Medulla oblongata (tissue), 1 donor: ENCODE measurements at regions not wholly inside any gene's neighbourhood (a gene's known extent, or its start where the extent isn't known, plus 50 kb on each side); places are given as distances from the start of the nearest gene placed in this dataset.
A peak's percentile ranks its signal among the peaks of the same experiment; 100 is the strongest.
"Not testable (repeated sequence)": the region's sequence is repeated elsewhere in the genome, so short reads cannot be mapped to it uniquely, and the experiment has no call there.

Source experiments
- DNase-seq: peaks from one replicate; pipeline ENCODE4 v3.0.0-alpha.2; 2015; ENCODE audit errors: extremely low spot score

- DNase-seq: no peak
Observed at GRCh38 chr6:78502386-78502887, 364.9 kb upstream of the IRAK1BP1 start.

- no peak for DNase-seq
Observed at GRCh38 chr6:78505178-78505577, 362.2 kb upstream of the IRAK1BP1 start.

- no peak for DNase-seq
Observed at GRCh38 chr6:78511009-78511408, 356.3 kb upstream of the IRAK1BP1 start.

GRCh38 chr6:78513856-78514255 is 353.5 kb upstream of the IRAK1BP1 start:
- DNase-seq: no peak

- no peak for DNase-seq
Observed at GRCh38 chr6:78515271-78515670, 352.1 kb upstream of the IRAK1BP1 start.

- DNase-seq: no peak
Observed at GRCh38 chr6:78517399-78517798, 350.0 kb upstream of the IRAK1BP1 start.

- DNase-seq: no peak
Observed at GRCh38 chr6:78523622-78524021, 343.7 kb upstream of the IRAK1BP1 start.

GRCh38 chr6:78525976-78526375 is 341.4 kb upstream of the IRAK1BP1 start:
- peak; percentile 60 for DNase-seq

GRCh38 chr6:78526432-78526831 is 340.9 kb upstream of the IRAK1BP1 start:
- no peak for DNase-seq

GRCh38 chr6:78528926-78529325 is 338.4 kb upstream of the IRAK1BP1 start:
- no peak for DNase-seq

GRCh38 chr6:78530208-78530607 is 337.1 kb upstream of the IRAK1BP1 start:
- DNase-seq: no peak

- DNase-seq: no peak
Observed at GRCh38 chr6:78533426-78533825, 333.9 kb upstream of the IRAK1BP1 start.

- DNase-seq: no peak
Observed at GRCh38 chr6:78533876-78534275, 333.5 kb upstream of the IRAK1BP1 start.

- DNase-seq: no peak
Observed at GRCh38 chr6:78538002-78538401, 329.3 kb upstream of the IRAK1BP1 start.

- DNase-seq: not testable (repeated sequence)
Observed at GRCh38 chr6:78547636-78548035, 319.7 kb upstream of the IRAK1BP1 start.

- DNase-seq: no peak
Observed at GRCh38 chr6:78551361-78551760, 316.0 kb upstream of the IRAK1BP1 start.

GRCh38 chr6:78552435-78552834 is 314.9 kb upstream of the IRAK1BP1 start:
- DNase-seq: no peak

GRCh38 chr6:78554341-78554740 is 313.0 kb upstream of the IRAK1BP1 start:
- DNase-seq: no peak

- DNase-seq: no peak
Observed at GRCh38 chr6:78559056-78559455, 308.3 kb upstream of the IRAK1BP1 start.

GRCh38 chr6:78561015-78561414 is 306.3 kb upstream of the IRAK1BP1 start:
- no peak for DNase-seq

- DNase-seq: no peak
Observed at GRCh38 chr6:78565997-78566396, 301.4 kb upstream of the IRAK1BP1 start.

- DNase-seq: no peak
Observed at GRCh38 chr6:78570044-78570443, 297.3 kb upstream of the IRAK1BP1 start.

- no peak for DNase-seq
Observed at GRCh38 chr6:78577585-78577984, 289.8 kb upstream of the IRAK1BP1 start.

GRCh38 chr6:78578430-78578829 is 288.9 kb upstream of the IRAK1BP1 start:
- no peak for DNase-seq

- DNase-seq: no peak
Observed at GRCh38 chr6:78580923-78581322, 286.4 kb upstream of the IRAK1BP1 start.
